Bone marrow (tissue), 2 donors: ENCODE measurements at regions not wholly inside any gene's neighbourhood (a gene's known extent, or its start where the extent isn't known, plus 50 kb on each side); places are given as distances from the start of the nearest gene placed in this dataset.
"Not testable (repeated sequence)": the region's sequence is repeated elsewhere in the genome, so short reads cannot be mapped to it uniquely, and the experiment has no call there.

Experiments used
- DNase-seq, 2 donors: peaks; one replicate each; lab custom pipeline; 2025; lab: John Stamatoyannopoulos, UW

DNA sequence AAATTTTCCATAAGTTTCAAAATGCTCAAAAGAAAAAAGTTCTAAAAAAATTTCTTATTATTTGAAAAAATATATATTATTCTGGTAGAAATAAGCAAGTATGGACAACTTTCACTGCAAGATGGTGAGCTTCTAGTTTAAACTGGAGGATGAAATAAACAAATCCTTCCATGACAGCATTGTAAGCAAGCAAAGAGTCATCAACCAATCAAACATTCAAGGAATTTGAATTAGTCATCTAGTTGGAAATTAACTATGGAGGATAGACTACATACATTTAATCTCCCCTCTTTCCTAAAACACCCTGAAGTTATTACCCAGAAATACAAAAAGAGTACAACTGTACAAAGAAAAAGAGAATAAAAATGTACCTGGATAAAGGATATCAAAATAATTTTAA lies 51.0 kb upstream of the IRX5 start:
- no peak for DNase-seq

DNA sequence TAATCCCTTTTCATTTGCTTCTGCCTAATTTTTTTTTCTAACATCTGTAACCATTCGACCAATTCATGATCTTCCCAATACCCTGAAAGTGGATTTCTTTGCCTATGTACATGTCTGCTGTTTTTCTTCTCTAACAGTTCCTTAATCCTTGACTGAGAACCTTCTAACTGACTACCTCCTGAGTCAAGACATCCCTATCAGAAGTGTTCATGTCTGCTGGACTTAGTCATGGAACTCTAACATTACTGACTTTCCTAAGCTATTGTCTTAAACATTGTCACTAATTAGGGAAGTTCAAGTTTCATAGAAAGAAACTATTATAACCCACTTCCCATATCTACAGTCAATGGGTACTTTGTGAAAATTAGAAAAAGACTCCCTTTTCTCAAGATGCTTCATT lies 52.4 kb upstream of the IRX5 start:
- DNase-seq: no peak

DNA sequence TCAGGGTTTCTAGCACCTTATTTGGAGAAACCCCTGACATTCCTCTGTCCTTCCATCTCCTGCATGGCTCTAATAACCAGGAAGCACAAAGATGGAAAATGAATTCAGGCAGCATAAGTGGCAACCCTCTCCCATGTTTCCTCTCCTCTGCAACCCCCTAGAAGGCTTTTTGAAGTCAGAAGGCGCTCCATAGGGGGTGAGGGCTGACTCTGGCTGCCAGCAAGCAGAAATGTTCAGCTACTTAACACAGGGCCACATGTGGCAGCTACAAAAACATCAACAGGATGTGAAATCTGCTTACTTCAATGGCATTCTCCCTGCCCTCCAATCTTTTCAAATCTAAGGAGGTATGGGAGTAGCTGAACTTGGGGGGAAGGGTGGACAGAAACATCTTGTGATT lies 55.2 kb upstream of the IRX5 start:
- DNase-seq: no peak

DNA sequence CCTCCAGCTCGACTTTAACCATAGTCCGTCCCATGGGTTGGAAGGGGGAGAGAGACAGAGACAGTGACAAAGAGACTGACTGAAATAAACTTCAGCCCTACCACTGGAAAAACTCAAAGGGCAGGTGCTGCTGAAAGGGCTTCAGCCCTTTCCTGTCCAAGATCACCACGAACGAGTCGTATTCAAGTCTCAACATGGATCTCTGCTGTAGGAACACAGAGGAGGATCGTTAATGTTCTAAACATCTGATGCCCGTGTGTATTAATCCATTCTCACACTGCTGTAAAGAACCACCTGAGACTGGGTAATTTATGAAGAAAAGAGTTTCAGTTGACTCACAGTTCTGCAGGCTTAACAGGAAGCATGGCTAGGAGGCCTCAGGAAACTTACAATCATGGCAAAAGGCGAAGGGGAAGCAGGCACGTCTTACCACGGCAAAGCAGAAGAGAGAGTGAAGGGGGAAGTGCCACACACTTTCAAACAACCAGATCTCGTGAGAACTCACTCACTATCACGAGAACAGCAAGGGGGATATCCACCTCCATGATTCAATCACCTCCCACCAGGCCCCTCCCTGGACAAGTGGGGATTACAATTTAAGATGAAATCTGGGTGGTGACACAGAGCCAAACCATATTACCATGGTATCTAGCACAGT lies 56.8 kb upstream of the IRX5 start:
- not testable (repeated sequence) for DNase-seq

DNA sequence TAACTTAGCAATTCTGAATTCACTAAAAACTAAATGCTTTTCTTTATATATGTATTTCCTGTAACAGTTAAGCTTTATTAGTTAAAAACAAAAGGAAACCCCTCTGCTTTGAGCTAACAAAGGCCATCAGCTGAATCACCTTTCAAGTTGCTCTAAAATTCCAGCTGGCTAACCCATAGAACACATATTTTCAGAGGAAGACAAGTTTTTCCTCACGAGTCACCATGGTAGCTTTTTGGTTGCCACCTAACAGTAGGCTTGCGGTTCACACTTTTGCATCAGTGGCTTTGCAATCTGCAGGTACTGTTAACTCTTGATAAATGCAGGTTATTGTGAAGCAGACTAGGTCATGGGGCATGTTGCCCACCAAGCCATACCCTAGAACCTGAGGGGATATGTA lies 57.6 kb upstream of the IRX5 start:
- no peak for DNase-seq

- DNase-seq: no peak
Observed at GRCh38 chr16:54870151-54870550, 60.5 kb upstream of the IRX5 start.

- no peak for DNase-seq
Observed at GRCh38 chr16:54867302-54867832, 63.3 kb upstream of the IRX5 start.

GRCh38 chr16:54862529-54862928 lies 68.1 kb upstream of the IRX5 start:
- DNase-seq: no peak

DNA sequence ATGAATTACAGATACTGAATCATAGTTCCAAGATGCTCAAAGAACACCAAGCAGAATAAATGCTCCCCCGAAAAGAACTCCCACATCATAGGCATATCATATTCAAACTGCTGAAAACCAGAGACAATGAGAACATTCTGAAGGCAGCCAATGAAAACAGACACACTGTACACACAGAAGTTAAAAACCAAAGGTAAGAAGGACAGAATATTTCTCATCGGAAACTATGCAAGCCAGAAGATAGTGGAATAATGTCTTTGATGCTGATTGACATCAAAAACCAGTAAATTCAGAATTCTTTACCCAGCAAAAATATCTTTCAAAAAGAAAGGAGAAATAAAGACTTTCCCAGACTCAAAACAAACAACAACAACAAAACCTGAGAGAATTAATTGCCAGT lies 73.8 kb upstream of the IRX5 start:
- DNase-seq: no peak

DNA sequence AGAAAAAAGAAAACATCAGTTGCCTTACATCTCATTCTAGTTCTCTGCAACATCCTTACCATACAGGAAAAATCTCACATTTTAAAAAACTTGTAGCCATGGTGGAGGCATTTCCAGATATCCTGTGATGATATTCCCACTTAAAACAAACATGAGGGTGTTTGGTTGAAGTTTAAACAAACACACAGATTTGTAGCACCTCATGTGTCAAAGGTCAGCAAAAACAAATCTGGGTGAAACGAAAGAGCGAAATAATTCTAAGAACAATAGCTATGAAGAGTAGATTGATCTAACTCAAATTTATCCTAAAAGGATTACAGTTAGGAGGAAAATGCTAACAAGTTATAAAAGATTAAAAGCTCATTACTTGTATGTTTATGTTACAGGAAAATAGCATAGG lies 83.1 kb upstream of the IRX5 start:
- no peak for DNase-seq

DNA sequence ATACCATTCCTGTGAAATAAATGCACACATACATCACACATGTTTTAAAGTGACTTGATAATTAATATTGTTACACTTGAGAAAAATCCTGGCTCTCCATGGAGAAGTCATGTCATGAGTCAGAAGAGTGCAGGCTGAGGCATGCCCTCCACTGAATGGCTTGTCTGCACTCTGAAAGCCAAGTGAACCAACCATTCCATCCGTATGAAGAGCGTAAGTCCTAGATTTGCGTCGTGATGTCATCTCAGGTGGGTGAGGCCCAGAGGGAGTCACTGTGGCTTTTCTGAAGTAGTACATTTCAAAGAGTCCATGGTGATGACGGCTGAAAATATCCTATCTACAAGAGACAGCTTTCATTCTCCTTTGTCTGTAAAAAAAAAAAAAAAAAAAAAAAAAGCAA lies 83.5 kb upstream of the IRX5 start:
- DNase-seq: no peak

DNA sequence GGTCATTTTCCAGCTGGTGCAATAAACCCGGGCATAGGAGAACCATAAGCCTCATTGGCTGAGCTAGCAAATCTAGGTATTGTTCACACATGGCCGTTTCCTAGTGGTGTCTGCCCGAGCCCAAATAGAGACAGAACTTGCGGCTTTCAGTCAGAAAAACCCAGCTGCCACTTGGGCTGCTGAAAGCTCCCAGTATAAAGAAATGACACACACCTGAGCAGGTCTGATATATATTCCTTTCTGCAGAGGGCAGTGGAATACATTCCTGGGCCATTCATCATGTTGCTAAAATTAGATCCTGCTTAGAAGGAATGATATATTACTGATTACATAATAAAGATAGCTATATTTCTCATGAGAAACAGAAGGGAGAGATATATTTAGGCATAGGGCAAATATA lies 83.9 kb upstream of the IRX5 start:
- DNase-seq: no peak

GRCh38 chr16:54843424-54843750 lies 87.3 kb upstream of the IRX5 start:
- DNase-seq: no peak

GRCh38 chr16:54842743-54843423 lies 87.8 kb upstream of the IRX5 start:
- DNase-seq: no peak

DNA sequence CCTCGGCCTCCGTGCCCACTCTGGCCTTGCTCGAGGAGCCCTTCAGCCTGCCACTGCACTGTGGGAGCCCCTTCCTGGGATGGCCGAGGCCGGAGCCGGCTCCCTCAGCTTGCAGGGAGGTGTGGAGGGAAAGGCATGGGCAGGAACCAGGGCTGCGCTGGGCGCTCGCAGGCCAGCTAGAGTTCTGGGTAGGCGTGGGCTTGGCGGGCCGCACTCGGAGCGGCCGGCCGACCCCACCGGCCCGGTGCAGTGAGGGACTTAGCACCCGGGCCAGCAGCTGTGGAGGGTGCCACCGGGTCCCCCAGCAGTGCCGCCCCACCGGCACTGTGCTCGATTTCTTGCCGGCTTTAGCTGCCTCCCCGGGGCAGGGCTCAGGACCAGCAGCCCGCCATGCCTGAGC lies 101.0 kb upstream of the IRX5 start:
- no peak for DNase-seq

GRCh38 chr16:54822892-54823291 lies 107.8 kb upstream of the IRX5 start:
- DNase-seq: no peak

DNA sequence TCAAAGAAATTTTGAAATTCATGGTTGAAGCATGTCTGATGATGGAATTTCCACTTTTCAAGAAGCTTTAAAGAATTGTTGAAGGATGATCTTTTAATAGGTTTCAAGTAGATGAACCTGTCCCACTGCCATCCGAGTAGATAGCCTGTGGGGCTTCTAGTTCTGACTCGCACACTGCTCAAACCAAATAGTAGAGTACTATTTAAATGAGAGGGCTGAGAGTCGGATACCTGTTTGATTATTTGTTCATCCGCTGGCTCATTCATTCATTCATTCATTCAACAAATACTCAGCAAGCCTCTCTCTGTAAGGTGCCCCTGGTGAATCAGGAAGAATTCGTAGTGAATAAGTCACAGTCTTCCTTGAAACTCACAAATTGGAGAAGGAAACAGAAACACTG lies 108.2 kb upstream of the IRX5 start:
- no peak for DNase-seq

GRCh38 chr16:54821731-54822130 lies 108.9 kb upstream of the IRX5 start:
- DNase-seq: no peak

DNA sequence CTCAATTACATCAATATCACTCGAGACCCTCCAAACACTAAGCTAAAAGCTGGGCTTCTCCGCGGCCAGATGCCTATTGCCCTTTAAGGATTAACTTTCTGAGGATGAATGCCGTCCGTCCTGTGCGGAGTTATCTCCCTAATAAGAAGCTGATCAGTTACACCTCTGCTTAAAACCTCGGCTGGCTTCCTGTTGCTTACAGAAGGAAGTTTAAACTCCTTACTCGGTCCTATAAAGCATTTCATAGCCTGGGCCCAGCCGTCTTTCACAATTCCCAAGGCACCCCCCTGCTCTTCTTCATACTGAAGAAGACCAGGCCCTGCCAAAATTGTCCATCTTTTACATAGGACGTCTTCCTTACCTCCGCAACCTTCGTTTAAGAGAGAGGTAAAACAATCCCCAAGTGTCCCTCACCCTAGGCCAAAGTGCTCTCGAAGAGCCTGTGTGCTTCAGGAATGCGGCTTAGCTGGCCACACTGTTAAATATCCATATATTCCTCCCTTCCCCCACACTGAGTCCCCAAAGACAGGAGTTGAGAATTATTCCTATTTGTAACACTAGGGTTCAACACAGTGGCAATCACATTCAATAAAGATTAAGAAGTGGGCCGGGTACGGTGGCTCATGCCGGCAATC lies 112.6 kb upstream of the IRX5 start:
- DNase-seq: no peak

GRCh38 chr16:54817432-54817831 lies 113.2 kb upstream of the IRX5 start:
- DNase-seq: no peak

- DNase-seq: no peak
Observed at GRCh38 chr16:54816471-54816870, 114.2 kb upstream of the IRX5 start.

- no peak for DNase-seq
Observed at GRCh38 chr16:54815177-54815576, 115.5 kb upstream of the IRX5 start.

GRCh38 chr16:54813778-54814177 lies 116.9 kb upstream of the IRX5 start:
- no peak for DNase-seq

DNA sequence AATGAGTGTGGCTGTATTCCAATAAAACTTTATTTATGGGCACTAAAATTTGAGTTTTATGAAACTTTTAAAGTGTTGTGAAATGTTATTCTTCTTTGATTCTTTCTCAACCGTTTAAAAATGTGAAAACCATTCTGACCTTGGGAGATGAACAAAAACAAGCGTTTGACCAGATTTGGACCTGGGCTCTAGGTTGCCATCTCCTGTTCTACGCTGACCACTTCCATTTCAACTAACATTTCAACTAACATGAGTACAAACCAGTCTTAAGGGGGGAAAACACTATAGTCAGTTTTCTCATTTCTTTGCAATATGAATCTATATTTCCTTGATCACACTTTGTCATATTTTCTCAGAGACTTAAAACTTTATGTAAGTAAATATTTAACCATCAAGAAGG lies 118.4 kb upstream of the IRX5 start:
- DNase-seq: no peak
